Stimulated activated CD8-positive, alpha-beta memory T cell treated with anti-CD3 and anti-CD28 coated beads, Interleukin-12 subunit alpha, Interleukin-12 subunit beta, amount 100 ng/mL, for 4 hours (primary cell): ENCODE measurements at regions not wholly inside any gene's neighbourhood (a gene's known extent, or its start where the extent isn't known, plus 50 kb on each side); places are given as distances from the start of the nearest gene placed in this dataset.
"Not testable (repeated sequence)": the region's sequence is repeated elsewhere in the genome, so short reads cannot be mapped to it uniquely, and the experiment has no call there.

Experiments used
- DNase-seq: peaks from one replicate; pipeline ENCODE4 v3.0.0-alpha.2; 2020; ENCODE audit warnings: low read depth

GRCh38 chr21:33993286-33994231 is 78.0 kb upstream of the ATP5PO start:
- no peak for DNase-seq

GRCh38 chr21:33992412-33992811 is 76.8 kb upstream of the ATP5PO start:
- DNase-seq = not testable (repeated sequence)

GRCh38 chr21:33991133-33991532 is 75.5 kb upstream of the ATP5PO start:
- DNase-seq = no peak

- no peak for DNase-seq
These were observed 73.8 kb upstream of the ATP5PO start for GRCh38 chr21:33989440-33989839.

- DNase-seq = no peak
These were observed 72.8 kb upstream of the ATP5PO start for GRCh38 chr21:33988237-33989017.

- no peak for DNase-seq
These were observed 71.9 kb upstream of the ATP5PO start for GRCh38 chr21:33987461-33987860.

- no peak for DNase-seq
These were observed 69.8 kb upstream of the ATP5PO start for GRCh38 chr21:33985117-33986050.

- DNase-seq = no peak
These were observed 68.4 kb upstream of the ATP5PO start for GRCh38 chr21:33984021-33984481.

- no peak for DNase-seq
These were observed 65.9 kb upstream of the ATP5PO start for GRCh38 chr21:33981391-33982101.

- DNase-seq = no peak
These were observed 64.8 kb upstream of the ATP5PO start for GRCh38 chr21:33980276-33980916.

GRCh38 chr21:33978585-33978984 is 63.0 kb upstream of the ATP5PO start:
- no peak for DNase-seq

GRCh38 chr21:33977721-33978369 is 62.2 kb upstream of the ATP5PO start:
- DNase-seq = no peak

GRCh38 chr21:33977017-33977720 is 61.6 kb upstream of the ATP5PO start:
- no peak for DNase-seq

- peak; percentile 30 for DNase-seq
These were observed 60.7 kb upstream of the ATP5PO start for GRCh38 chr21:33976082-33977016.

GRCh38 chr21:33975548-33976081 is 60.0 kb upstream of the ATP5PO start:
- DNase-seq = peak; percentile 45

GRCh38 chr21:33974513-33975468 is 59.2 kb upstream of the ATP5PO start:
- DNase-seq = no peak

- DNase-seq = no peak
These were observed 57.7 kb upstream of the ATP5PO start for GRCh38 chr21:33973268-33973667.
